Smooth muscle cell (in vitro differentiated cells): ENCODE measurements at regions not wholly inside any gene's neighbourhood (a gene's known extent, or its start where the extent isn't known, plus 50 kb on each side); places are given as distances from the start of the nearest gene placed in this dataset.

ENCODE experiments used
- DNase-seq: peaks from one replicate; lab custom pipeline; 2025; ENCODE audit not compliant: unreplicated experiment; lab: John Stamatoyannopoulos, UW
- H2AFZ ChIP-seq: fragments of 200-600 bp; sonication (generic); 2 replicates; pipeline ENCODE4 v1.6.0; 2016; ENCODE audit warnings: antibody characterized with exemption, low read depth, mild to moderate bottlenecking
- H3F3A ChIP-seq: fragments of 200-600 bp; sonication (generic); 2 replicates; pipeline ENCODE4 v1.6.0; 2017; ENCODE audit warnings: antibody characterized with exemption, low read depth
- H3K27ac ChIP-seq: fragments of 200-600 bp; sonication (generic); 2 replicates; pipeline ENCODE4 v1.5.1; 2016; ENCODE audit warnings: low read depth, mild to moderate bottlenecking
- H3K27me3 ChIP-seq: fragments of 200-600 bp; sonication (generic); 2 replicates; pipeline ENCODE4 v1.6.1; 2016; ENCODE audit warnings: low read depth, mild to moderate bottlenecking
- H3K36me3 ChIP-seq: fragments of 200-600 bp; sonication (generic); 2 replicates; pipeline ENCODE4 v1.5.1; 2016; ENCODE audit warnings: low read depth
- H3K4me1 ChIP-seq: fragments of 200-600 bp; sonication (generic); 2 replicates; pipeline ENCODE4 v1.5.1; 2016; ENCODE audit warnings: low read depth
- H3K4me2 ChIP-seq: fragments of 200-600 bp; sonication (generic); 2 replicates; pipeline ENCODE4 v1.6.0; 2016; ENCODE audit warnings: mild to moderate bottlenecking
- H3K4me3 ChIP-seq: fragments of 200-600 bp; sonication (generic); 2 replicates; pipeline ENCODE4 v1.5.1; 2016; ENCODE audit warnings: mild to moderate bottlenecking
- H3K79me2 ChIP-seq: fragments of 200-600 bp; sonication (generic); 2 replicates; pipeline ENCODE4 v1.6.0; 2016; ENCODE audit warnings: low read depth, mild to moderate bottlenecking
- H3K9ac ChIP-seq: fragments of 200-600 bp; sonication (generic); 2 replicates; pipeline ENCODE4 v1.6.0; 2016; ENCODE audit warnings: low read depth
- H3K9me3 ChIP-seq: fragments of 200-600 bp; sonication (generic); replicated peaks from 2 replicates; pipeline ENCODE4 v1.5.1; 2016; ENCODE audit warnings: low read depth
- H4K20me1 ChIP-seq: fragments of 200-600 bp; sonication (generic); 2 replicates; pipeline ENCODE4 v1.6.0; 2016; ENCODE audit warnings: low read depth
- WGBS: methylation state at CpG from one replicate; pipeline ENCODE4 v1.1.7; 2016; ENCODE audit warnings: low lambda C conversion rate; 5-methylcytosine and 5-hydroxymethylcytosine counted together
- TF ChIP-seq, protein P1 (sequence below): fragments of 200-600 bp; sonication (generic); IDR thresholded peaks from 2 replicates; pipeline ENCODE4 v1.5.1; 2017; ENCODE audit warnings: borderline replicate concordance, mild to moderate bottlenecking, antibody characterized with exemption; ENCODE audit not compliant: insufficient read depth, poor library complexity, severe bottlenecking

DNA sequence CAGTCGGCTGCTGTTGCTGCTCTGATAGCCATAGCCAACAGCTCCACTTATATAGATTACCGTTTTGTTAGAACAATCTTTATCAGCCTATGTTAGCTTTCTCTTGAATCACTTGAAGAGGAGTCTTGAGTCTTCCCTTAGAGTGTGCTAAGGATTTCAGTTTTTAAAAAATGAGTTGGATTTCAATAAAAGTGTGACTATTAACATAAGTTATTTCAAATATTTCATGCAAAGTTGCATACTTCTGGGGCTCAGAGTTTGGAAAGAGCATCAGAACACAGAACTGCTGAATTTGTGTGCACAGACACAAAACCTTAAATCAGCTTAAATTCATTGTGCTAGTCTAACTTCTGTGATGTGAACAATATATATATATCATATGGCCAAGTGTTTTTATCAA lies 174.7 kb downstream of the MTX2 start:
- Histone ChIP-seq H3K36me3 (no peaks in the 10 kb centered on the region), H3K79me2 (no peaks in the 10 kb centered on the region), H3K27me3 (no peaks in the 10 kb centered on the region), H3F3A (no peaks in the 10 kb centered on the region), H3K4me1 (no peaks in the 10 kb centered on the region), H3K9me3 (no peaks in the 10 kb centered on the region), H2AFZ (no peak overlapping the region), H3K4me2 (no peak overlapping the region), H3K27ac (no peak overlapping the region), H3K4me3 (no peak overlapping the region), H3K9ac (no peak overlapping the region), H4K20me1 (no peaks in the 10 kb centered on the region)
- no peak for DNase-seq
- 89% methylated on average over 2 of the region's 2 CpGs for WGBS
- TF ChIP-seq, protein P1, sequence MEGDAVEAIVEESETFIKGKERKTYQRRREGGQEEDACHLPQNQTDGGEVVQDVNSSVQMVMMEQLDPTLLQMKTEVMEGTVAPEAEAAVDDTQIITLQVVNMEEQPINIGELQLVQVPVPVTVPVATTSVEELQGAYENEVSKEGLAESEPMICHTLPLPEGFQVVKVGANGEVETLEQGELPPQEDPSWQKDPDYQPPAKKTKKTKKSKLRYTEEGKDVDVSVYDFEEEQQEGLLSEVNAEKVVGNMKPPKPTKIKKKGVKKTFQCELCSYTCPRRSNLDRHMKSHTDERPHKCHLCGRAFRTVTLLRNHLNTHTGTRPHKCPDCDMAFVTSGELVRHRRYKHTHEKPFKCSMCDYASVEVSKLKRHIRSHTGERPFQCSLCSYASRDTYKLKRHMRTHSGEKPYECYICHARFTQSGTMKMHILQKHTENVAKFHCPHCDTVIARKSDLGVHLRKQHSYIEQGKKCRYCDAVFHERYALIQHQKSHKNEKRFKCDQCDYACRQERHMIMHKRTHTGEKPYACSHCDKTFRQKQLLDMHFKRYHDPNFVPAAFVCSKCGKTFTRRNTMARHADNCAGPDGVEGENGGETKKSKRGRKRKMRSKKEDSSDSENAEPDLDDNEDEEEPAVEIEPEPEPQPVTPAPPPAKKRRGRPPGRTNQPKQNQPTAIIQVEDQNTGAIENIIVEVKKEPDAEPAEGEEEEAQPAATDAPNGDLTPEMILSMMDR = no peak

DNA sequence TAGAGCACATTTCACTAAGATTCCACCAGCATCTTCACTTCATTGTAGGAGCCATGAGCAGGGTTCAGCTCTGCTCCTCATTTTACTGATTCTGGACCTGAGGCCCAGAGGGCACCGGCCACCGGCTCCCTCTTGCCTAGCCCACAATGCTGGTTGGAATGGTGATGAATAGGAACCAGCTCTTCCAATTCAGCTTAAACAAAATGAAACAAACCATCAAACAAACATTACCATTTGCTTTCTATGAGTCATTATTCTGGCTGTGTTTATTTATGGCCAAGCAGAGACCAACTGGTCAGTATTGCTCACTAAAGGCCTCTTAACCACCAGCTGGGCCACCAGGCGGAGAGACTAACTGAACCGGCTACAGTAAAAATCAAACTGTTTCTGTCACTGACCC lies 176.7 kb downstream of the MTX2 start:
- Histone ChIP-seq H3K27ac (no peak overlapping the region), H4K20me1 (no peaks in the 10 kb centered on the region), H3K9ac (no peak overlapping the region), H3K36me3 (no peaks in the 10 kb centered on the region), H3K9me3 (no peaks in the 10 kb centered on the region), H3F3A (no peaks in the 10 kb centered on the region), H3K4me2 (peak overlapping the region; percentile 20), H3K79me2 (no peaks in the 10 kb centered on the region), H3K4me1 (no peaks in the 10 kb centered on the region), H2AFZ (no peak overlapping the region), H3K27me3 (no peaks in the 10 kb centered on the region), H3K4me3 (no peak overlapping the region)
- TF ChIP-seq, protein P1 = no peak
- WGBS = 55% methylated on average over 4 of the region's 4 CpGs
- no peak for DNase-seq

DNA sequence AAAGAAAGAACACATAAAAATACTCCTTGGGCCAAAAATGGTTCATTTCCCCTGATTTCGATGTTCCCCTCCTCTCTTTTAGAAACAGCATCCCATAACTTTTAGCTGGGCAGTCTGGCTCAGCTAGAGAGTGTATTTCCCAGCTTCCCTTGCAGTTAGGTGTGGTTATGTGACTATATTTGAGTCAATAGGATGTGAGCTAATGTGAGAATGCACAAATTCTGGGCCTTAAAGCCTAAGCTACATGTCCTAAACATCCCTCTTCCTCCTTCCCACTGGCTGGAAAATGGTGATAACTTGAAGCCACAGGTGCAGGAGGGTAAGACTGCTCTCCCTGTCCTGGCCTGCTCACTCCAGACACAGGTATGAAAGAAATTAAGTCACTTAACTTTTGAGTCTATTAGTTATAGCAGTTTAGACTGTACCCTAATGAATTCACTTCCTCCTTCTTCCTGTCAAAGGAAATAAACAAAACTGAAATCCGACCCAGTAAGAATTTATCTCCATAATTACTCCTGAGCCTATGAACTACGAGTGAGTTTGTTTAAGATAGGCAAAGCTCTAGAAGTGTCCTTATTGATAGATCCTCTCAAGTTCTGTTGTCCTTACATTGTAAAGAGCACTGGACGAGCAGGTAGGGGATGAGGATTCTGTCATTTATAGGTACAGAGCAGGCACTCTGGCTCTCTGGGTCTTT lies 177.6 kb downstream of the MTX2 start:
- no peak for DNase-seq
- no peaks in the 10 kb centered on the region for H3K4me1 ChIP-seq
- no peaks in the 10 kb centered on the region for H3K27me3 ChIP-seq
- TF ChIP-seq, protein P1 = no peak
- no peak overlapping the region for H2AFZ ChIP-seq
- H3K4me3 ChIP-seq = no peak overlapping the region
- no peaks in the 10 kb centered on the region for H3F3A ChIP-seq
- H3K79me2 ChIP-seq = no peaks in the 10 kb centered on the region
- no peaks in the 10 kb centered on the region for H3K36me3 ChIP-seq
- no peak overlapping the region for H3K4me2 ChIP-seq
- H3K27ac ChIP-seq = no peak overlapping the region
- no peaks in the 10 kb centered on the region for H3K9me3 ChIP-seq
- H3K9ac ChIP-seq = no peak overlapping the region
- WGBS = 73% methylated on average over 4 of the region's 4 CpGs
- H4K20me1 ChIP-seq = no peaks in the 10 kb centered on the region

DNA sequence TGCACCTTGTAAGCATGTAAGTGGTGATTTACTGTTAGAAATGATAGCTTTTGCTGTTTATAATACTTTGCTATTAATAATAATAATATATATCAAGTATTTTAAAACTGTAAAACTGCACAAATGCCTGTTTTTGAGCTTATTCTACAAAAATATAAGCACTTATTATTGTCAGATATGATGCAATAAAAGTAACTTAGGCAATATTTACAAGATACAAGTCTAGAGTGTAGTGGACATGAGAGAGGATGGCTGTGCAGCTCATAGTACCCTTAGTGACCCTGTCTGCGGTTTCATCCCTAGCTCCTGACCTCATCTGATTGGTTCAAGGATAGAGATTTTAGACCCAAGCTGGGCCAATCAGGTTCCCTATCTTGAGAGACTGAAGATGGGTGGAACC lies 178.4 kb downstream of the MTX2 start:
- no peak overlapping the region for H3K9ac ChIP-seq
- DNase-seq = no peak
- H3K79me2 ChIP-seq = no peaks in the 10 kb centered on the region
- H3K9me3 ChIP-seq = no peaks in the 10 kb centered on the region
- H3K27me3 ChIP-seq = no peaks in the 10 kb centered on the region
- no peaks in the 10 kb centered on the region for H3K36me3 ChIP-seq
- no peaks in the 10 kb centered on the region for H4K20me1 ChIP-seq
- H3K4me1 ChIP-seq = no peaks in the 10 kb centered on the region
- H3K27ac ChIP-seq = no peak overlapping the region
- 100% methylated on average over 1 of the region's 1 CpG for WGBS
- no peaks in the 10 kb centered on the region for H3F3A ChIP-seq
- no peak overlapping the region for H3K4me3 ChIP-seq
- no peak overlapping the region for H2AFZ ChIP-seq
- no peak overlapping the region for H3K4me2 ChIP-seq
- TF ChIP-seq, protein P1 = no peak
